ENCODE measurements at regions not wholly inside any gene's neighbourhood (a gene's known extent, or its start where the extent isn't known, plus 50 kb on each side); places are given as distances from the start of the nearest gene placed in this dataset.

- H3K9me3 ChIP-seq (ENCODE audit: insufficient read depth in 2 of 2, low read depth in 1 of 2, low read length in 1 of 2) = no peaks in the 10 kb centered on the region
- no peaks in the 10 kb centered on the region for H3K36me3 ChIP-seq (ENCODE audit: control insufficient read depth in 2 of 4, insufficient read depth in 4 of 4, low read length in 3 of 4)
These were observed 52.1 kb upstream of the DCD start for GRCh38 chr12:54700301-54700700.

More at GRCh38 chr12:54700301-54700700, 52.1 kb upstream of the DCD start:
- H2AK5ac ChIP-seq (ENCODE audit: low read depth, low read length) = no peak overlapping the region
- H3K79me2 ChIP-seq (ENCODE audit: control insufficient read depth in 1 of 2, insufficient read depth in 2 of 2, low read length in 2 of 2) = no peaks in the 10 kb centered on the region
- no peaks in the 10 kb centered on the region for H4K20me1 ChIP-seq (replicated peaks in 1 of 2; ENCODE audit: control insufficient read depth in 1 of 2, insufficient read depth in 2 of 2, low read length in 2 of 2)
- no peak overlapping the region for H3K4me3 ChIP-seq (ENCODE audit: extremely low read depth in 1 of 4, insufficient read depth in 2 of 4, low read depth in 3 of 4, low read length in 4 of 4)
- no peak for TF ChIP-seq ATF3 (IDR thresholded peaks at IDR 0.05; ENCODE audit: insufficient read depth, low read depth, low read length)
- no peak for TF ChIP-seq POLR2A (IDR thresholded peaks at IDR 0.05; ENCODE audit: control extremely low read depth in 1 of 2, low read depth in 2 of 2, low read length in 2 of 2)
- TF ChIP-seq GABPA (IDR thresholded peaks at IDR 0.05; ENCODE audit: borderline replicate concordance, insufficient read depth, low read length) = no peak
- TF ChIP-seq NANOG (IDR thresholded peaks at IDR 0.05; ENCODE audit: insufficient read depth, low read depth, low read length, poor library complexity, severe bottlenecking) = no peak
- no peak for TF ChIP-seq KDM5A (IDR thresholded peaks at IDR 0.05; ENCODE audit: low read length)
- no peak for TF ChIP-seq KDM4A (IDR thresholded peaks at IDR 0.05; ENCODE audit: low read depth, low read length, severe bottlenecking)
- no peak for TF ChIP-seq MAX (IDR thresholded peaks at IDR 0.05)
- TF ChIP-seq CBX5 (IDR thresholded peaks at IDR 0.05; ENCODE audit: low read depth, low read length) = no peak
- TF ChIP-seq JUN (IDR thresholded peaks at IDR 0.05; ENCODE audit: low read depth, low read length) = no peak
- TF ChIP-seq USF2 (IDR thresholded peaks at IDR 0.05; ENCODE audit: low read length) = no peak
- no peaks in the 10 kb centered on the region for H3K4me1 ChIP-seq (replicated peaks in 1 of 4; ENCODE audit: control insufficient read depth in 3 of 4, insufficient read depth in 4 of 4, low read length in 3 of 4)
- H4K5ac ChIP-seq (ENCODE audit: insufficient read length, low read depth, low read length) = no peak overlapping the region
- H3K23ac ChIP-seq (ENCODE audit: insufficient read length) = no peak overlapping the region
- no peak overlapping the region for H3K14ac ChIP-seq (ENCODE audit: insufficient read length)
- no peaks in the 10 kb centered on the region for H3K27me3 ChIP-seq (replicated peaks in 1 of 4; ENCODE audit: control insufficient read depth in 3 of 4, extremely low read depth in 1 of 4, insufficient read depth in 3 of 4, low read length in 3 of 4)
- FAIRE-seq (no peak), DNase-seq (ENCODE audit: low read depth in 1 of 2, low spot score in 2 of 2) (no peak)
- no peak overlapping the region for H3K27ac ChIP-seq (ENCODE audit: low read depth, low read length)
- ChIA-PET CTCF (ENCODE audit: partially characterized antibody) (interaction anchor here (0.6 to 4.1 kb wide), 18 partner anchors 10 to 371 kb away, joined by 3 to 42 read pairs (median 5); partner anchors contain the start of gene DCD), POLR2A (ENCODE audit: partially characterized antibody) (no interaction called here)
- no peak overlapping the region for H4K8ac ChIP-seq (ENCODE audit: extremely low read depth, insufficient read depth, low read length)
- H2BK20ac ChIP-seq (ENCODE audit: low read length) = no peak overlapping the region
- no peak overlapping the region for H3K4ac ChIP-seq (replicated peaks; ENCODE audit: insufficient read length, low read depth, low read length)
- H2BK5ac ChIP-seq (ENCODE audit: low read depth, low read length) = no peak overlapping the region
- H2BK120ac ChIP-seq (replicated peaks; ENCODE audit: low read depth, low read length) = no peak overlapping the region
- no peaks in the 10 kb centered on the region for H3K23me2 ChIP-seq (ENCODE audit: low read depth, low read length)
- WGBS, 2 experiments (ENCODE audit: extremely low coverage in 1 of 2, insufficient coverage in 1 of 2, insufficient read length in 1 of 2, insufficient replicate concordance in 2 of 2, low coverage in 1 of 2, low lambda C conversion rate in 2 of 2, missing lambda C conversion rate in 1 of 2) = 88% methylated on average over 2 of the region's 2 CpGs; no CpG with 5 or more reads in 1 of the 2 experiments
- H4K91ac ChIP-seq (replicated peaks; ENCODE audit: insufficient read length, low read length) = no peak overlapping the region
- no peak overlapping the region for H3K4me2 ChIP-seq (ENCODE audit: insufficient read depth in 1 of 2, low read depth in 2 of 2, low read length in 2 of 2)
- no peak overlapping the region for H3K9ac ChIP-seq (replicated peaks in 1 of 4; ENCODE audit: extremely low read depth in 1 of 4, low read depth in 3 of 4, low read length in 3 of 4)
- no peak overlapping the region for H3K56ac ChIP-seq (replicated peaks; ENCODE audit: insufficient read length, low read depth, low read length)
- H3K18ac ChIP-seq (ENCODE audit: extremely low read depth, low read length) = no peak overlapping the region
- H2BK15ac ChIP-seq (ENCODE audit: low read length) = no peak overlapping the region
- H2BK12ac ChIP-seq (ENCODE audit: low read depth, low read length) = no peak overlapping the region
- no peaks in the 10 kb centered on the region for H3K79me1 ChIP-seq (ENCODE audit: low read depth, low read length)
- no peak overlapping the region for H2AFZ ChIP-seq (ENCODE audit: low read length)
